ENCODE measurements at regions not wholly inside any gene's neighbourhood (a gene's known extent, or its start where the extent isn't known, plus 50 kb on each side); places are given as distances from the start of the nearest gene placed in this dataset.

DNA sequence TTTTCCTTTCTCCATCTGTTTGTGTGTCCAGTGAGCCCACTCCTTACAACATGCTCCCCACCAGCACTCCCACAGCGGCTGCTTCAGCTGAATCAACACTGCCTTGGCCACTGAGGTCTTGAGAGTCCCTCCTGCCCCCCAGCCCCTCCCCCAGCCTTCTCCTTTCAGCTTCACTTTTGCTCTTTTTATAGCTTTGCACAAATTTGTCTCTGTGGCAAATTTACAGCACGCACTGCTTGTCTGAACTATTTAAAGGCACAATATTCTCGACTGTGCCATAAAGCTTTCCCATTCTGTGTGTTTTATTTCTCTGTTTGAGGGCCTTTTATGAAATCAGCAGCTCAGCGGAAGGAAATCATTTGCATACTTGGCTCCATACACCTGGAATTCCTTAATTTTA is 579.3 kb downstream of the TOX3 start:
- DNase-seq: no peak

- no peak for DNase-seq
Observed at GRCh38 chr16:51960931-51961330, 586.0 kb downstream of the TOX3 start.

DNA sequence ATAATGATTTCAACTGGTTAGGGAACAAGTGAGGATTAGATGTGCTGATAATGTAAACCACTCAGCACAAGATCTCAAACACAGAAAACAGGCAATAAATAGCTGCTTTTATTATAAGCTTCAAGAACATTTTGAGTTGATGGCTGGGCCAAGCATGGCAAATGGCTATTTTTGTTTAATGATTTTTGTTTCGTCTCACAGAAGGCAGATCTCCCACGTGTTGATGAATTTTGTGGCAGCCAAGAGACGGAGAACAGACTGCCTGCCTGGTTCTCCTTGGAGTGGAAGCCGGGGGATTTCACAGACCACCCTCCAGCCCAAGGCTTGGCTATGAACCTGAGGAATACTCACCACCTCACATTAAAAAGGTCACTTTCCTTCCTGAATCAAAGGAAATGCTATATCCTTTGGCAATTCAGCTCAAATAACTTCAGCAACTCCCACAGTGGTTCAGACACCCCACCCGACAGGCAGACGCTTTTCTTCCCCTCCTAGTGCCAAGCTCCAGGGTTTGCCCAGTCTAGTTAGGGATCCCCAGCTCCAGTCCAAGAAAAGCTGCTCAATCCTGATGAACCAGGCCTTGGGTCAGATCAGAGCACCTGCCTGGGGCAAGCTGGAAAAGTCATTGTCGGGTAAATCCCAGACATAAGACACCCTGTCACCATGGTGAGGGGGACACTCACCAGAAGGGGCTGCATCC is 593.5 kb downstream of the TOX3 start:
- DNase-seq: no peak

DNA sequence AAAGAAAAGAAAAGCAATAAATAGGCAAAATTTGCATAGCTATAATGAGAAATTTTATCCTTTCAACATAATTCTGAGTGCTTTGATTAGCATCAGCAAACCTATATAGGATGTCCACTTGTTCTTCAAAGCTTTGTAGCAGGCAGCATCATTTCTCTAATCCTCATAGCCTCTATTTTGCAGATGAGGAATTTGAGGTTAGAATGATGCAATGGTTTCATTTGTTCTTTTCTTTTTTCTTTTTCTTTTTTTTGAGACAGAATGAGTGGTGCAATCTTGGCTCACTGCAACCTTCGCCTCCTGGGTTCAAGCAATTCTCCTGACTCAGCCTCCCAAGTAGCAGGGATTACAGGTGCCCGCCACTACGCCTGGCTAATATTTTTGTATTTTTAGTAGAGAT is 594.4 kb downstream of the TOX3 start:
- DNase-seq: no peak

DNA sequence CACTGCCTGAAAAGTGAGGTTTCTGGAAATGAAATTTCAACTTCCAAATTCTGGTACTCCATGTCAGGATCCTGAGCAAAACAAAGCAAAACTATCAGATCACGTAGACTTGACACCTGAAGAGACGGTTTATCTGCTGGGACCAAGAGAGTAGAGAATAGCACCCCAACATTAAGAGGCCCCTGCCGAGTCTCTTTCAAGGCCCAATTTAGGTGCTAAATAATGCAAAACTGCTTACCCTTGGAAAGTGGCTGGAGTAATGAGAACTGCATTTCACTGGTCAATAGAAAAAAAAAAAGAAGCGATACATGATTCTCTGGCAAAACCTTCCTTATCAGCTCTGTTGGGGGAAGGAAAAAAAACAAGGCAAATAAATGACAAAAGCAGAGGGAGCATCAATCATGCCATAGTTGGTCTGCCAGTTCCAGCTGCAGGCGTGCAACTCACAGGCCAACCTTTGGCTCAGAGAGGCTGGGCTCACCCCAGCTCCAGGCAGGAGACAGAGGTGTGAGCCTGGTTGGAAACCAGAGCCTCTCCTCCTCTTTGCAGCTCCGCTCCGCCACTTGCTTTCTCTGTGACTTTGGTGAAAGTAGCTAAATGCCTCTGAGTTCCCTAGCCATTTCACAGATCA is 595.2 kb downstream of the TOX3 start:
- no peak for DNase-seq

GRCh38 chr16:51950118-51950780 is 596.7 kb downstream of the TOX3 start:
- DNase-seq: no peak

- no peak for DNase-seq
Observed at GRCh38 chr16:51949282-51949681, 597.7 kb downstream of the TOX3 start.

DNA sequence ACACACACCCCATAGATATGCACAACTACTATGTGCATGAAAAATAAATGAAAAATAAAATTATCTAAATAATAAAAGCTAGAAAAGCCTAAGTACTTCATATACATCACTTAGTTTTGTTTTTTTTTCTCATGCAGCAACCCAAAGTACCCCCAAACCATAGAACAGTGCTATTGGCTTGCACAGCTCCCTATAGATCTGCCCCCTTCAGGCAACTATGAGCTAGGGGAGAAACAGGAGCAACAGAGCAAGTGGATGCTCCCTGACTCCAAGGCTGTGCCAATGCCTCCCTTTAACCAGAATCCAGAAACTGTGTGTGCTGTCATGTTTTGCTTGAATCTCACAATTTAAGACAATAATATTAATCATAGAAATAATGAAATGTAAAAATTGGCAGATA is 605.5 kb downstream of the TOX3 start:
- no peak for DNase-seq

- no peak for DNase-seq
Observed at GRCh38 chr16:51940183-51940582, 606.8 kb downstream of the TOX3 start.

GRCh38 chr16:51939378-51939871 is 607.5 kb downstream of the TOX3 start:
- no peak for DNase-seq

GRCh38 chr16:51938861-51939260 is 608.1 kb downstream of the TOX3 start:
- DNase-seq: no peak

DNA sequence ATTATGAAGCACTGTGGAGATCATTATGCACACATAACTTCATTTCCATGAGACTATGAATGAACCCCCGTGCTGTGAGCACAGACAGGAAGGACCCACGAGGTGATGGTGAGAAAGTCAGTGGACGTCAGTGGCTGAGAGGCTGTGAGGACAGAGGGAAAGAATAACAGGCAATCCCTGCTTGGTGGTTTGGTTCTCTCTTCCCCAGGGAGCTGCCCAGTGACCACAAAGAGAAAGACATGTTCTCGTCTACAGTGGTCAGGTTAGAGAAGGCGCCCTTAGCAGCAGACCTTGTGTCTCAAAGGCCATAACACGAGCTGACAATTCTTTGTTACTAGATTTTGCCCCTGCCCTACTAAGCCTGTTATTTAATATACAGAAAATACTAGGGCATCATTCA is 609.2 kb downstream of the TOX3 start:
- no peak for DNase-seq

DNA sequence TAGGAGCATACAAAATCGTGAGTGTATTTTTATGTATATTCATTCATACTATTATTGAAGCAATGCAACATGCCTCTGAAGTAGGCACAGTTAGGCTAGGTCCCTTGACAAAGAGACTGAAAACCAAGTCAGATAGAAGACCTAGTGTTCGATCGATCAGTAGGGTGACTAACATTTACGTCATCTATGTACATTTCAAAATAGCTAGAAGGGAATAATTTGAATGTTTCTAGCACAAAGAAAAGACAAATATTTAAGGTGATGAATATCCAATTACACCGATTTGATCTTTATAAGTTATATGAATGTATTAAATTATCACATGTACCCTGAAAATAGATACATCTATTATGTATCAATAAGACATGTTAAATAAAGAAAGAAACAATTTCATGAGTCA is 610.1 kb downstream of the TOX3 start:
- no peak for DNase-seq

DNA sequence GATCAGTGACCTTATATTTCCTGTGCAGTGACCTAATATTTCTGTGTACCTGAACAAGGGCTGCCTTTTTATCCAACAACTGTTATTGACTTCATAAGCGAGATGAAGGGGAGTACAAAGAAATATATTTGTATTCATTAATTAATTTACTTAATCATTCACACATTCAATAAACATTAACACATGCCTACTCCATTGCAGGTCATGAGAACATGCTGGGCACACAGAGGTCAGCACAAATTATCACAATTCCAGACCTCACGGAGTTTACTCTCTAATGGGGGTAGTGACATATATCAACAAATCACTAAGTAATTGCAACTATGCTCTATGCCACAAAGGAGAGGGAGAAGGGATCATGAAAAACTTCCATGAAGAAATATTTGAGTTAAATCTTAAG is 614.6 kb downstream of the TOX3 start:
- no peak for DNase-seq

- no peak for DNase-seq
Observed at GRCh38 chr16:51931653-51932052, 615.3 kb downstream of the TOX3 start.

- no peak for DNase-seq
Observed at GRCh38 chr16:51924744-51925143, 622.2 kb downstream of the TOX3 start.

- DNase-seq: no peak
Observed at GRCh38 chr16:51922476-51922875, 624.5 kb downstream of the TOX3 start.

- DNase-seq: no peak
Observed at GRCh38 chr16:51919736-51920135, 627.2 kb downstream of the TOX3 start.

GRCh38 chr16:51916814-51917213 is 630.1 kb downstream of the TOX3 start:
- DNase-seq: no peak

GRCh38 chr16:51916231-51916630 is 630.7 kb downstream of the TOX3 start:
- DNase-seq: no peak

DNA sequence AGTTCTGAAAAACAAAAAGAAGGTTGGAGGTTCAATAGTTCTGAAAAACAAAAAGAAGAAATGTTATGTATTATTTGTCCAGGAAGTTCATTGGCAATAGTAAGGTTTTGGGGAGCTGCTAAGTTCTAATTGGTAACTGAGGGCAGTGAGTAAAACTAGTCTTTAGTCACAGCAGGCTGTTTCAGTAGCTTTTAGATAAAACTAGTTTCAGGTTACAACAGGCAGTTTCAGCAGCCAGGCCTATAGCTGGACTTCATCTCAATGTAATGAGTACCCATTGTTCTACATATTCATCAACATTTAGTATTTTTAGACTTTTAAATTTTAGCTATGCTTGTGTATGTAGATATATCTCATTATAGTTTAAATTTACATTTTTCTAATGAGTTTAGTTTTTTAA is 639.3 kb downstream of the TOX3 start:
- no peak for DNase-seq

DNA sequence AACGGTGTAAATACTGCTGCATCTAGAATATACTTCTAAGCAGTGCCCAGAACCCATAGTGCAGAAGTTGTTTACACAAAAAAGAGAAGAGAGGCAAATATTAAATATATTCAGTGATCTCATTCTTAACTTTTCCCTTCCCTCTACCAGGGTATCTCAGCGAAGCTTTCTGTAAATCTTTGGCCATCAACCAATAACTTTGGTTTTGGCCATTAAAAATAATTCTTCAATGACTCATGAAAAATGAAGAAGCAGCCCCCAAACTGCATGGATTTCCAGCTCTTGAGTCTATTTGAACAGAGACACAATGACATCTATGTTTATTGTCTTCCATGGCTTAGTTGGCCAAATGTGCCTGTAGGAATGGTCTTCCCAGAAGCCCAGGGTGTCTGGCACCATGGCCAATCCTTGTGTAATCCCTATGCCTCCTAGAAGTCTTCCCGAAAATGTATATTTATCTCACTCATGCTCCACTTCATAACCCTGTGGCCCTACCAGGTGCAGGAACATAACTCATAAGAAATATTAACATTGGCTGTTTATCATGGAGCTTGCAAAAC is 646.6 kb downstream of the TOX3 start:
- DNase-seq: no peak

DNA sequence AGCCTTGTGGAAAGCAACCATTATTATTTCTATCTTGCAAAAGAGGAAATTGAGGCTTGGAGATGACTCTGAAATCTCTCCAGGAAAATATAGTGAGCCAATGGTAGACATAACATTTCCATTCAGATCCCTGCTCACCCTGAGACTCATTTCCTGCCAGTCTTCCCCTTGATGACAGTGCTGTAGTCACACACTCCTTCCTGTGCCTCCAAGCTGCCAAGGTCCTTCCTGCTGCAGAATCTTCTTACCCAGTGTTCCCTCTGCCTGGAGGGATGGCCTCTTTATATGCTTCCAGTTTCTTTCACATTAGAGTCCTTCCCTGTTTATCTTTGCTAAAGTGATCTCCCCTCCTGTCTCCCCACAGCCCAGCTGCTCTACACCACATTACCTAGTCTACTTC is 648.1 kb downstream of the TOX3 start:
- no peak for DNase-seq

DNA sequence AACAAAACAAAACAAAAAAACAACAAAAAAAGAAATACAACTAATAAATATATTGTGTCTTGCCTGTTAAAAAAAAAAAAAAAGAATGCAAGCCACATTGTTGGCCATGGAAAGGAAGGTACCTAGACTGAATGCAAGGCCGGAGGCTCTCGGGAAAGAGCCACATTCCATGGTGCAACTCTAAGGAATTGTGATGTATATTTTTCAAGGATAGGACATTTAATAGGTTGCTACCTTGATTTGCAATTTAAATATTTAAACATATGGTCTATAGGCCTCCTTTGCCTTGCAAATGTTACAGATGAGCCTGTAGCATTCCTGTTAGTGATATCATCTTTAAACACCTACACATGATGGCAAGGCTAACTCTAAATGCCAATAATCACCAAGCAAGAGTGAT is 650.9 kb downstream of the TOX3 start:
- no peak for DNase-seq
